Choroid plexus epithelial cell (primary cell): ENCODE measurements at regions not wholly inside any gene's neighbourhood (a gene's known extent, or its start where the extent isn't known, plus 50 kb on each side); places are given as distances from the start of the nearest gene placed in this dataset.

ENCODE experiments used
- DNase-seq: peaks from one replicate; pipeline ENCODE4 v3.0.0-alpha.2; 2010; ENCODE audit warnings: low read depth
- H3K4me3 ChIP-seq: 2 replicates; pipeline ENCODE4 v1.5.1; 2011; ENCODE audit warnings: low read depth, mild to moderate bottlenecking, control low read depth, low read length, moderate library complexity
- TF ChIP-seq, protein P1 (sequence below): conservative IDR thresholded peaks from 2 replicates; pipeline ENCODE4 v1.5.1; 2011; ENCODE audit warnings: low read depth, mild to moderate bottlenecking, control low read depth, inconsistent platforms, low read length, moderate library complexity

DNA sequence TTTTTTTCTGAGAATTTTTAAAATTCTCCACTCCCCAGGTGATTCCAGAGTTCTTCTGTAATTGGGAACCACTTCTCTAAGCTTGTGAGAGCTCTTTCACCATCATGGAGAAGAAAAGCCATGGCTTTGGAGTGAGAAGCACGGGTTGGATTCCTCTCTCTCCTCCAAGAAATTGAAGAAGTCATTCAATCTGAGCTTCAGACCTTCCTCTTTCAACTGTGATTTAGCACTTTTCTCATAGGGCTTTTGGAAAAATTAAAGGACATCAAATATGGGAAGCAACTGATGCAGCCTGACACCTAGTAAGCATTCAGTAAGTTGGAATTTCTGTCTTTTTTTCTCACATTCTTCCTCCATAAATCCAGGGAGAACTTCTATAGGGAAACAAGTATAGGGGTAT, 580.4 kb upstream of the KLF4 start:
- H3K4me3 ChIP-seq, result no peak overlapping the region
- no peak for DNase-seq

GRCh38 chr9:108062680-108063079, 573.1 kb upstream of the KLF4 start:
- TF ChIP-seq, protein P1, sequence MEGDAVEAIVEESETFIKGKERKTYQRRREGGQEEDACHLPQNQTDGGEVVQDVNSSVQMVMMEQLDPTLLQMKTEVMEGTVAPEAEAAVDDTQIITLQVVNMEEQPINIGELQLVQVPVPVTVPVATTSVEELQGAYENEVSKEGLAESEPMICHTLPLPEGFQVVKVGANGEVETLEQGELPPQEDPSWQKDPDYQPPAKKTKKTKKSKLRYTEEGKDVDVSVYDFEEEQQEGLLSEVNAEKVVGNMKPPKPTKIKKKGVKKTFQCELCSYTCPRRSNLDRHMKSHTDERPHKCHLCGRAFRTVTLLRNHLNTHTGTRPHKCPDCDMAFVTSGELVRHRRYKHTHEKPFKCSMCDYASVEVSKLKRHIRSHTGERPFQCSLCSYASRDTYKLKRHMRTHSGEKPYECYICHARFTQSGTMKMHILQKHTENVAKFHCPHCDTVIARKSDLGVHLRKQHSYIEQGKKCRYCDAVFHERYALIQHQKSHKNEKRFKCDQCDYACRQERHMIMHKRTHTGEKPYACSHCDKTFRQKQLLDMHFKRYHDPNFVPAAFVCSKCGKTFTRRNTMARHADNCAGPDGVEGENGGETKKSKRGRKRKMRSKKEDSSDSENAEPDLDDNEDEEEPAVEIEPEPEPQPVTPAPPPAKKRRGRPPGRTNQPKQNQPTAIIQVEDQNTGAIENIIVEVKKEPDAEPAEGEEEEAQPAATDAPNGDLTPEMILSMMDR, result no peak
- DNase-seq, result no peak
- no peak overlapping the region for H3K4me3 ChIP-seq

More for the DNA sequence above, 580.4 kb upstream of the KLF4 start:
- TF ChIP-seq, protein P1, result no peak

DNA sequence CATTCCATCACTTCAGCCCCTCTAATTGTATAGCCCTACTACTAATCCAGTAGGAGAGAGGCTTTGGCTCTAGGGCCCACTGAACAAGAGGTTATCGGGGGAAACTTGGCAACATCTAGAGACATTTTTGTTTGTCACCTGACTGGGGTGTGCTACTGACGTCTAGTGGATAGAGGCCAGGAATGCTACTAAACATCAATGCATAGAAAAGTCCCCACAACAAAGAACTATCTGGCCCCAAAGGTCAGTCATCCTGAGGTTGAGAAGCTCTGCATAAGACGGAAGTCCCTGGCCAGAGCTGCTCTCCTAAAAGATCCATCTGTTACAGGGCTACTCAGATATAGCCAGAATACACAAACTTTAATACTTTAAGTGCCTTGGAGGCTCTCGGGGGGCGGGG, 570.6 kb upstream of the KLF4 start:
- H3K4me3 ChIP-seq, result no peak overlapping the region
- TF ChIP-seq, protein P1, result no peak
- peak; percentile 18 for DNase-seq

DNA sequence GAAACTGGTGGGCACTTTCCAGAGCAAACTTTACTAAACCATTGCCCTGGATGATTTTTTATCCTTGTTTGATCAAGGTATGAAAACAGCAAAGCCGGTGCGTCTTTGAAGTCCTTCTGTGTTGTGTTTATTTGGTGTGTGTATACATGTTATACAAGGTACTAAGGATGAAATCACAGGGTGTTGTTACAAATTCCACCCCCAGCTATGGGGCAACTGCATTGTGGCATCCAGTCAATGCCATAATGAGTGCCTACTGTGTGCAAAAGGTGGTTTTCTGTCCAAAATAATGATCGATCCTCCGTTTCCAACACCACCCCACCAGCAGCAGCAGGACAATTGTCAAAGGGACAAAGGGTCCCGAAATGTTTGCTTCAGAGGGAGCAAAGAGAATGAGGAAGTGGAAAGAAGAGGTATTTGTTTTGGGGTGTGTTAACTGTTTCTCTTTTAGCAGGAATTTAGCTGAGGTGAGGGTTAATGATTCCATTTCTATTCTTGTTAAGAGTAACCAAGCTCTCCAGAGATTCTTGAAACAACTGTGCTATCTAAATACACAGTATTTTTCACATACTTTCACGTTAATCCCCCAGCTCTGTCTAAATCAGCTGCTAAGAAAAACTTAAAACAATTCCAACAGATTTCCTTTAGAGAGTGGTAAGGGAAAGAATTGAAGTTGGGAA, 568.7 kb upstream of the KLF4 start:
- TF ChIP-seq, protein P1, result no peak
- no peak for DNase-seq
- no peak overlapping the region for H3K4me3 ChIP-seq

GRCh38 chr9:108057421-108058134, 568.0 kb upstream of the KLF4 start:
- peak; percentile 98 for DNase-seq
- TF ChIP-seq, protein P1, result no peak
- no peak overlapping the region for H3K4me3 ChIP-seq

- TF ChIP-seq, protein P1, result no peak
- H3K4me3 ChIP-seq, result no peak overlapping the region
- peak; percentile 79 for DNase-seq
These were observed 567.3 kb upstream of the KLF4 start for GRCh38 chr9:108056805-108057386.
